GM10266 (cell line): ENCODE measurements at regions not wholly inside any gene's neighbourhood (a gene's known extent, or its start where the extent isn't known, plus 50 kb on each side); places are given as distances from the start of the nearest gene placed in this dataset.

Source experiments
- DNase-seq: peaks from one replicate; pipeline ENCODE4 v3.0.0; 2012; ENCODE audit errors: extremely low spot score
- CTCF ChIP-seq: IDR thresholded peaks from 2 replicates; pipeline ENCODE4 v1.5.1; 2012; ENCODE audit warnings: mild to moderate bottlenecking, low read depth; ENCODE audit not compliant: control insufficient read depth, insufficient read depth; ENCODE audit errors: missing control alignments

- TF ChIP-seq CTCF, result no peak
- no peak for DNase-seq
Measured at GRCh38 chr6:85113934-85114580, 335.8 kb upstream of the NT5E start.

GRCh38 chr6:85112540-85112939 lies 337.3 kb upstream of the NT5E start:
- no peak for TF ChIP-seq CTCF
- DNase-seq, result no peak

- no peak for DNase-seq
- no peak for TF ChIP-seq CTCF
Measured at GRCh38 chr6:85111481-85112011, 338.3 kb upstream of the NT5E start.

GRCh38 chr6:85110943-85111342 lies 338.9 kb upstream of the NT5E start:
- DNase-seq, result no peak
- no peak for TF ChIP-seq CTCF

- no peak for TF ChIP-seq CTCF
- DNase-seq, result no peak
Measured at GRCh38 chr6:85107701-85108100, 342.2 kb upstream of the NT5E start.

- TF ChIP-seq CTCF, result no peak
- no peak for DNase-seq
Measured at GRCh38 chr6:85096976-85097375, 332.6 kb upstream of the TBX18 start.

GRCh38 chr6:85092226-85092625 lies 327.8 kb upstream of the TBX18 start:
- no peak for DNase-seq
- TF ChIP-seq CTCF, result no peak
